H9 (cell line): ENCODE measurements at regions not wholly inside any gene's neighbourhood (a gene's known extent, or its start where the extent isn't known, plus 50 kb on each side); places are given as distances from the start of the nearest gene placed in this dataset.

Source experiments
- DNase-seq: peaks from one replicate; pipeline ENCODE4 v3.0.0-alpha.2; 2017
- H2AFZ ChIP-seq: one replicate; pipeline ENCODE4 v1.6.1; 2013; ENCODE audit warnings: mild to moderate bottlenecking, low read length, control low read depth, moderate library complexity
- H2AK5ac ChIP-seq: 2 replicates; pipeline ENCODE4 v1.6.1; 2013; ENCODE audit warnings: low read length, control low read depth, mixed read lengths; ENCODE audit not compliant: insufficient read length
- H2BK120ac ChIP-seq: one replicate; pipeline ENCODE4 v1.6.1; 2013; ENCODE audit warnings: low read depth, mild to moderate bottlenecking, low read length, control low read depth, inconsistent platforms; ENCODE audit not compliant: poor library complexity, severe bottlenecking
- H2BK12ac ChIP-seq: 2 replicates; pipeline ENCODE4 v1.6.1; 2013; ENCODE audit warnings: low read length, control low read depth, mixed read lengths, low read depth; ENCODE audit not compliant: insufficient read length
- H2BK15ac ChIP-seq: 2 replicates; pipeline ENCODE4 v1.6.1; 2013; ENCODE audit warnings: low read depth, low read length, control low read depth
- H2BK20ac ChIP-seq: one replicate; pipeline ENCODE4 v1.6.1; 2013; ENCODE audit warnings: low read depth, mild to moderate bottlenecking, low read length, control low read depth, inconsistent platforms; ENCODE audit not compliant: poor library complexity, severe bottlenecking
- H2BK5ac ChIP-seq: 2 replicates; pipeline ENCODE4 v1.6.1; 2013; ENCODE audit warnings: low read length, control low read depth, mixed read lengths; ENCODE audit not compliant: insufficient read length
- H3K14ac ChIP-seq: 2 replicates; pipeline ENCODE4 v1.6.1; 2013; ENCODE audit warnings: low read length, control low read depth; ENCODE audit not compliant: insufficient read depth
- H3K18ac ChIP-seq: 2 replicates; pipeline ENCODE4 v1.6.1; 2013; ENCODE audit warnings: low read depth, mild to moderate bottlenecking, mixed read lengths, low read length, control low read depth; ENCODE audit not compliant: insufficient read length
- H3K23ac ChIP-seq: 2 replicates; pipeline ENCODE4 v1.6.1; 2013; ENCODE audit warnings: low read length, control low read depth, mixed read lengths, low read depth; ENCODE audit not compliant: insufficient read length
- H3K23me2 ChIP-seq: 2 replicates; pipeline ENCODE4 v1.6.1; 2013; ENCODE audit warnings: low read depth, mild to moderate bottlenecking, mixed read lengths, low read length, control low read depth; ENCODE audit not compliant: insufficient read length, poor library complexity, severe bottlenecking
- H3K27ac ChIP-seq: 2 replicates; pipeline ENCODE4 v1.5.1; 2013; ENCODE audit warnings: low read length, control low read depth, mixed read lengths, low read depth; ENCODE audit not compliant: insufficient read length
- H3K27me3 ChIP-seq: 2 replicates; pipeline ENCODE4 v1.6.1; 2013; ENCODE audit warnings: low read length, control low read depth, inconsistent platforms; ENCODE audit not compliant: insufficient read depth
- H3K4ac ChIP-seq: 2 replicates; pipeline ENCODE4 v1.6.1; 2013; ENCODE audit warnings: low read depth, mild to moderate bottlenecking, control low read depth, inconsistent platforms, low read length, moderate library complexity
- H3K4me1 ChIP-seq: 2 replicates; pipeline ENCODE4 v1.6.1; 2013; ENCODE audit warnings: low read length, control low read depth, inconsistent platforms; ENCODE audit not compliant: insufficient read depth
- H3K4me2 ChIP-seq: 2 replicates; pipeline ENCODE4 v1.6.1; 2013; ENCODE audit warnings: low read length, control low read depth, mixed read lengths; ENCODE audit not compliant: insufficient read length, insufficient read depth
- H3K56ac ChIP-seq: 2 replicates; pipeline ENCODE4 v1.6.1; 2013; ENCODE audit warnings: low read depth, mild to moderate bottlenecking, mixed read lengths, low read length, control low read depth; ENCODE audit not compliant: insufficient read length
- H3K79me1 ChIP-seq: 2 replicates; pipeline ENCODE4 v1.6.1; 2013; ENCODE audit warnings: low read depth, mild to moderate bottlenecking, moderate library complexity, low read length, control low read depth, inconsistent platforms; ENCODE audit not compliant: insufficient read depth, poor library complexity, severe bottlenecking
- H3K79me2 ChIP-seq: 2 replicates; pipeline ENCODE4 v1.6.1; 2013; ENCODE audit warnings: low read length, control low read depth, inconsistent platforms; ENCODE audit not compliant: insufficient read depth
- H3K9ac ChIP-seq: 2 replicates; pipeline ENCODE4 v1.6.1; 2013; ENCODE audit warnings: low read length, control low read depth, mixed read lengths; ENCODE audit not compliant: insufficient read length; ENCODE audit errors: extremely low read depth
- H3K9me3 ChIP-seq: one replicate; pipeline ENCODE4 v1.6.1; 2013; ENCODE audit warnings: low read depth, low read length, inconsistent platforms; ENCODE audit not compliant: control insufficient read depth
- H3T11ph ChIP-seq: one replicate; pipeline ENCODE4 v1.6.1; 2013; ENCODE audit warnings: mild to moderate bottlenecking, low read length, control low read depth, inconsistent platforms
- H4K20me1 ChIP-seq: one replicate; pipeline ENCODE4 v1.6.1; 2013; ENCODE audit not compliant: control insufficient read depth, insufficient read length, insufficient read depth
- H4K5ac ChIP-seq: 2 replicates; pipeline ENCODE4 v1.6.1; 2013; ENCODE audit warnings: low read depth, mild to moderate bottlenecking, mixed read lengths, low read length, control low read depth; ENCODE audit not compliant: insufficient read length
- H4K8ac ChIP-seq: replicated peaks from 2 replicates; pipeline ENCODE4 v1.6.1; 2013; ENCODE audit warnings: low read length, control low read depth, mixed read lengths, low read depth; ENCODE audit not compliant: insufficient read length
- H4K91ac ChIP-seq: 2 replicates; pipeline ENCODE4 v1.6.1; 2013; ENCODE audit warnings: low read depth, mild to moderate bottlenecking, moderate library complexity, mixed read lengths, low read length, control low read depth; ENCODE audit not compliant: insufficient read length
- H3K27ac Mint-ChIP-seq, 3 experiments: 2 replicates in 2 of 3; 3 replicates in 1 of 3; pipeline ENCODE4 v1.8.0; 2020 to 2021; ENCODE audit warnings: mixed read lengths in 3 of 3, mild to moderate bottlenecking in 1 of 3, moderate library complexity in 1 of 3
- H3K27me3 Mint-ChIP-seq: 2 replicates; pipeline ENCODE4 v1.8.0; 2021; ENCODE audit warnings: low read depth, mild to moderate bottlenecking, moderate library complexity, mixed read lengths
- H3K36me3 Mint-ChIP-seq, 3 experiments: 2 replicates in 2 of 3; 3 replicates in 1 of 3; pipeline ENCODE4 v1.8.0; 2020 to 2021; ENCODE audit warnings: low read depth in 3 of 3, mixed read lengths in 3 of 3; ENCODE audit not compliant: insufficient read depth in 1 of 3
- H3K4me1 Mint-ChIP-seq, 2 experiments: 2 replicates each; pipeline ENCODE4 v1.8.0; 2020; ENCODE audit warnings: mixed read lengths in 2 of 2
- H3K4me3 Mint-ChIP-seq, 2 experiments: 2 replicates in 1 of 2; 3 replicates in 1 of 2; pipeline ENCODE4 v1.8.0; 2020 to 2021; ENCODE audit warnings: mild to moderate bottlenecking in 2 of 2, mixed read lengths in 2 of 2, moderate library complexity in 1 of 2
- H3K9me3 Mint-ChIP-seq, 2 experiments: 2 replicates in 1 of 2; 3 replicates in 1 of 2; pipeline ENCODE4 v1.8.0; 2020; ENCODE audit warnings: mild to moderate bottlenecking in 2 of 2, mixed read lengths in 2 of 2, moderate library complexity in 1 of 2
- TF ChIP-seq, protein P1 (sequence below): fragments of 200-600 bp; sonication (generic); conservative IDR thresholded peaks from 3 replicates; pipeline ENCODE4 v1.8.0; 2021; ENCODE audit warnings: antibody characterized with exemption, mild to moderate bottlenecking

DNA sequence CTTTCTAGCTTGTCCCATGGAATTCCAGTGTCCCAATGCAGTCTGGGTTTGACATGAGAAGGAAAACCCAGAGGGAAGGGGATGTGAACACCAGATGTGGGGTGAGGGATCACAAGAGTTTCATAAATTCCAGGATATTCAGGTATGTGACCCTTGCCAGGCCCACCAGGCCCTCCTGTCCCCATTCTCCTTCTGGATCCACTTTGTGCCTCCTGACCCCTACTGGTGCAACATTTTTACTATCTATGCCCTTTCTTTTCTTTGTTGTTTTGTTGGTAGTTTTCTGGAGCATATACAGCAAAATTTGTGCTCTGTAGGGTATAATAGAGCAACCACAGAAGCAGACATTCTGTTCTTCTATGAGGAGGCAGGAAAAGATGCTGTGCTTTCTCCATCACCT, 597.0 kb upstream of the GRAMD2B start:
- Mint-ChIP-seq H3K27ac (no peak overlapping the region), H3K36me3 (peaks cover 0 to 4% (median 0%) of the 10 kb centered on the region in 3 experiments; a peak in 2 of 7 replicates), H3K9me3 (peaks cover 4 to 5% of the 10 kb centered on the region in 2 experiments; a peak in 2 of 5 replicates), H3K4me1 (no peaks in the 10 kb centered on the region), H3K4me3 (no peak overlapping the region), H3K27me3 (no peaks in the 10 kb centered on the region)
- Histone ChIP-seq H3K18ac (no peak overlapping the region), H3K23me2 (no peaks in the 10 kb centered on the region), H3K4me1 (peaks cover 2% of the 10 kb centered on the region; the same call in 1 of the 2 replicates), H4K8ac (no peak overlapping the region), H4K20me1 (no peaks in the 10 kb centered on the region), H2BK120ac (no peak overlapping the region), H2BK5ac (no peak overlapping the region), H3K27me3 (no peaks in the 10 kb centered on the region), H3K4ac (no peak overlapping the region), H3K27ac (no peak overlapping the region), H2BK20ac (no peak overlapping the region), H2BK15ac (no peak overlapping the region), H4K5ac (no peak overlapping the region), H3K79me2 (no peaks in the 10 kb centered on the region), H3K23ac (no peak overlapping the region), H3K79me1 (no peaks in the 10 kb centered on the region), H3K4me2 (no peak overlapping the region), H2BK12ac (no peak overlapping the region), H3K56ac (no peak overlapping the region), H3K9ac (no peak overlapping the region), H2AK5ac (no peak overlapping the region), H3K9me3 (no peaks in the 10 kb centered on the region), H2AFZ (no peak overlapping the region), H3K14ac (no peak overlapping the region), H4K91ac (no peak overlapping the region), H3T11ph (no peak overlapping the region)
- peak; percentile 36 for DNase-seq
- TF ChIP-seq, protein P1, sequence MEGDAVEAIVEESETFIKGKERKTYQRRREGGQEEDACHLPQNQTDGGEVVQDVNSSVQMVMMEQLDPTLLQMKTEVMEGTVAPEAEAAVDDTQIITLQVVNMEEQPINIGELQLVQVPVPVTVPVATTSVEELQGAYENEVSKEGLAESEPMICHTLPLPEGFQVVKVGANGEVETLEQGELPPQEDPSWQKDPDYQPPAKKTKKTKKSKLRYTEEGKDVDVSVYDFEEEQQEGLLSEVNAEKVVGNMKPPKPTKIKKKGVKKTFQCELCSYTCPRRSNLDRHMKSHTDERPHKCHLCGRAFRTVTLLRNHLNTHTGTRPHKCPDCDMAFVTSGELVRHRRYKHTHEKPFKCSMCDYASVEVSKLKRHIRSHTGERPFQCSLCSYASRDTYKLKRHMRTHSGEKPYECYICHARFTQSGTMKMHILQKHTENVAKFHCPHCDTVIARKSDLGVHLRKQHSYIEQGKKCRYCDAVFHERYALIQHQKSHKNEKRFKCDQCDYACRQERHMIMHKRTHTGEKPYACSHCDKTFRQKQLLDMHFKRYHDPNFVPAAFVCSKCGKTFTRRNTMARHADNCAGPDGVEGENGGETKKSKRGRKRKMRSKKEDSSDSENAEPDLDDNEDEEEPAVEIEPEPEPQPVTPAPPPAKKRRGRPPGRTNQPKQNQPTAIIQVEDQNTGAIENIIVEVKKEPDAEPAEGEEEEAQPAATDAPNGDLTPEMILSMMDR = peak; percentile 50; the same call in 2 of the 3 replicates
